ENCODE measurements at regions not wholly inside any gene's neighbourhood (a gene's known extent, or its start where the extent isn't known, plus 50 kb on each side); places are given as distances from the start of the nearest gene placed in this dataset.
A peak's percentile ranks its signal among the peaks of the same experiment; 100 is the strongest.

GRCh38 chr4:100086766-100087431 lies 103.4 kb downstream of the DDIT4L start:
- Histone ChIP-seq H3K4me3 (no peak overlapping the region), H3K27ac (peak overlapping the region in 1 of 21 experiments; percentile 47)

- H3K4me3 ChIP-seq: no peak overlapping the region
- no peak overlapping the region for H3K27ac ChIP-seq
Measured at GRCh38 chr4:100084892-100085291, 105.4 kb downstream of the DDIT4L start.

- no peak overlapping the region for H3K27ac ChIP-seq
- H3K4me3 ChIP-seq: no peak overlapping the region
Measured at GRCh38 chr4:100083289-100083688, 107.0 kb downstream of the DDIT4L start.

DNA sequence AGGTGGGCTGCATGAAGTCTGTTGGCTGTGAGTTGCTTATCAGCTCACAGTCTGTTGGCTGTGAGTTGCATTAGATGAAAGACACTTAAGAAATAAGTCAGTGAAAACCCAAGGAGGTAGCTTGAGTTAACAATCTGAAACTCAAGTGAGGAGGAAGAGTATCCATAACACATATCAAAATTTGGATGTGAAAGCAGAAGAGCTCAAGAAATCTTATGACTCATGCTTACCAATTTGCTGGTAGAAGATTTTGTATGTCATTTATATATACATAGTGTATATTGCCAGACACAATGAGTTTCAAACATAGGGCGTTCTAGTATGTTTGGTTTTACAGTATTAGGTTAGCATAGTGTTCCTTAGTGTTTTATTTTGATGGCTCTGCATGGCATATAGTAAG lies 107.4 kb downstream of the DDIT4L start:
- Histone ChIP-seq H3K4me3 (no peak overlapping the region), H3K27ac (no peak overlapping the region)

GRCh38 chr4:100081491-100081890 lies 108.8 kb downstream of the DDIT4L start:
- no peak overlapping the region for H3K4me3 ChIP-seq

DNA sequence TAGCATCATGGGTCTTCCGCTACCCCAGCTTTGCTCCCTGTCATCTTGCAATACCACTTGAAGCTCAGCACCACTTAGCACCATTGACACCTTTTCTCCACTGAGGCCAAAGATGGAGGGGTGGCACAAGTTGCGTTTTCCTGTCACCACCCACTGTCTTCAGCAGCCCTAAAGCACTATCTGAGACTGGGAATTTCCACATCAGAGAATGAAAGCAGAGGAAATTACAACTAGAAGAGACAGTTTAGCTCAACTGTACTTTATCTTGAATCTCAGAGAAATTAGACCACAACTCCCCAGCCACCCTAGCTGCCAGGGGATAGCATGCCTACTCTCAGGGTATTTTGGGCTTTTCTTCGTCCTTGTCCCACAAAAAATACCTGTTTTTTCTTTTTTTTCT lies 111.0 kb downstream of the DDIT4L start:
- no peak overlapping the region for H3K4me3 ChIP-seq
- no peak overlapping the region for H3K27ac ChIP-seq

More at GRCh38 chr4:100081491-100081890, 108.8 kb downstream of the DDIT4L start:
- no peak overlapping the region for H3K27ac ChIP-seq

- no peak overlapping the region for H3K27ac ChIP-seq
- no peak overlapping the region for H3K4me3 ChIP-seq
Measured at GRCh38 chr4:100076753-100077152, 113.5 kb downstream of the DDIT4L start.

- Histone ChIP-seq H3K4me3 (no peak overlapping the region), H3K27ac (no peak overlapping the region)
Measured at GRCh38 chr4:100075486-100076270, 114.6 kb downstream of the DDIT4L start.

DNA sequence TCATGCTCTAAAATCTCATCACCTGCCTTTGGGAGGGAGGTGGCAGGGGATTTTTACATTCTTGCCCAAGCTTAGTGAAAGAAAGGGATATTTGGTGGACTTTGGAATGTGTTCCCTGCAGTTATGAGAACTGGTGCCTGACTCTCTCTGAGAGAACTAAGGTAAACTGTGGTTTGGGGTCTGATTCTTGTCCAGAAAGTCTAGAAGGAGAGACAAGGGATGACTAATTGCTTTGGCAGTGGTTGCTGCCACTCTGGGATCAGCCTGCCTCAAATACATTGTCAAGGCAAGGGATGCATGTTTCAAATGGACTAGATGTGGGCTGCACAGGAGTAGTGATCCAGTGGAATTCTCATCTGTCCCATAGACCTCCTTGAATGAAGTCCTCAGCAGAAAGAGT lies 115.2 kb downstream of the DDIT4L start:
- H3K27ac ChIP-seq: no peak overlapping the region
- no peak overlapping the region for H3K4me3 ChIP-seq

- H3K4me3 ChIP-seq: no peak overlapping the region
- no peak overlapping the region for H3K27ac ChIP-seq
Measured at GRCh38 chr4:100071506-100071905, 118.8 kb downstream of the DDIT4L start.

DNA sequence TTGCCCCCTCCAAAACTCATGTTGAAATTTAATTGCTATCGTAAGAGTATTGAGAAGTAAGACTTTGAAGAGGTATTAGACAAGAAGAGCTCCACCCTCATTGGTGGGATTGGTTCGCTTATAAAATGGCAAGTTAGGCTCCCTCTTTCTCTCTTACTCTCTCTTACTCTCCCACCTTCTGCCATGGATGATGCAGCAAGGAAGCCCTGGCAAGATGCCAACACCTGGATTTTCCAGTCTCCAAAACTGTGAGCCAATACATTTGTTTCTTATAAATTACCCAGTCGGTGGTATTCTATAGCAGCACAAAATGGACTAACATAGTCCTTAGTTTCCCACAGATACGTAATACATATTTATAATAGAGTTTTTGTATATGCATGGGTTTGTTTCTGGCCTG lies 119.4 kb downstream of the DDIT4L start:
- no peak overlapping the region for H3K4me3 ChIP-seq
- H3K27ac ChIP-seq: no peak overlapping the region

GRCh38 chr4:100069207-100069606 lies 119.1 kb upstream of the H2AZ1 start:
- no peak overlapping the region for H3K4me3 ChIP-seq
- H3K27ac ChIP-seq: no peak overlapping the region

DNA sequence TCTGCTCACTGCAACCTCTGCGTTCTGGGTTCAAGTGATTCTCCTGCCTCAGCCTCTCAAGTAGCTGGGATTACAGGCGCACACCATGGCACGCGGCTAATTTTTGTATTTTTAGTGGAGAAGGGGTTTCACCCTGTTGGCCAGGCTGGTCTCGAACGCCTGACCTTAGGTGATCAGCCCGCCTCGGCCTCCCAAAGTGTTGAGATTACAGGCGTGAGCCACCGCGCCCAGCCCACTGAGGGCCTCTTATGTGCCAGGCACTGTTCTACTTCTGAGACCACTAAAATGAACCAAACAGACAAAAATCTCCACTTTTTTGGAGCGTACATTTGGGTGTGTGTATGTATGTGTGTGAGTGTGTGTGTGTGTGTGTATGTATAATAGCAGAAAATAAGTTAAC lies 117.2 kb upstream of the H2AZ1 start:
- no peak overlapping the region for H3K4me3 ChIP-seq
- no peak overlapping the region for H3K27ac ChIP-seq

DNA sequence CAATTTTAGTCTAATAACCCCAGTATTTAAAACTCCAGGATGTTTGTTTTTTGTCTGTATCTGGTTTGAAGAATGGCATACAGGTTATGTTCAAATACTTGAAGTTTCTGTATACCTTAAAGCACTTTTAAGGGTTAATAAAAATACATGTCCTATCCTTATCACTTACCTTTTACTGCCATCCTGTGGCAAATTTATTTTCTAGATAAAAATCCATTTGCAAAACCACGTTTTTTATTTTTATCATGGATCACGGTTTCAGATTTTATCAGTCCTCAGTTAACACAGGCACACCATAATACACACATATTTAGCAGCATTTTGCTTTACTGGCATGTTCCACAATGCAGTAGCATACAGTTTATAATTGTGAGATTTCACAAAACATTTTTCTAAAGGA lies 113.3 kb upstream of the H2AZ1 start:
- no peak overlapping the region for H3K27ac ChIP-seq
- no peak overlapping the region for H3K4me3 ChIP-seq

DNA sequence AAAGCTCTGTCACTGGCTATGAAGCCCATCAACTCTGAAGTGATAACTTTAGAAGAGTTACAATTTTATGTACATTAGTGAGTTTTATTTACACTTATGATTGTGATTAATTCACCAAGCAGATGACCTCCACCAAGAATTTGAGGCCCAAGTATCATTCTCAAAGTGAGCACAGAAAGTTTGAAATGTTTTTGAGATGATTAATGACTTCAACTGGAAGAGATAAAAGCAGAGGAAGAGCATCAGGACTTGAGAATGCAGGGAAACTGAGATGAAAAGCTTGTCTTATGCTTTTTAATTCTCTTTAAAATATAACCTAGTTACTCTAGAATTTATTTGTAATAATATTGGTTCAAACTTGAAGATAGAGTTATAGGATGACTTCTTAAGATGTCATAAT lies 112.8 kb upstream of the H2AZ1 start:
- H3K27ac ChIP-seq: no peak overlapping the region
- no peak overlapping the region for H3K4me3 ChIP-seq

- H3K4me3 ChIP-seq: no peak overlapping the region
Measured at GRCh38 chr4:100061835-100062234, 111.8 kb upstream of the H2AZ1 start.

DNA sequence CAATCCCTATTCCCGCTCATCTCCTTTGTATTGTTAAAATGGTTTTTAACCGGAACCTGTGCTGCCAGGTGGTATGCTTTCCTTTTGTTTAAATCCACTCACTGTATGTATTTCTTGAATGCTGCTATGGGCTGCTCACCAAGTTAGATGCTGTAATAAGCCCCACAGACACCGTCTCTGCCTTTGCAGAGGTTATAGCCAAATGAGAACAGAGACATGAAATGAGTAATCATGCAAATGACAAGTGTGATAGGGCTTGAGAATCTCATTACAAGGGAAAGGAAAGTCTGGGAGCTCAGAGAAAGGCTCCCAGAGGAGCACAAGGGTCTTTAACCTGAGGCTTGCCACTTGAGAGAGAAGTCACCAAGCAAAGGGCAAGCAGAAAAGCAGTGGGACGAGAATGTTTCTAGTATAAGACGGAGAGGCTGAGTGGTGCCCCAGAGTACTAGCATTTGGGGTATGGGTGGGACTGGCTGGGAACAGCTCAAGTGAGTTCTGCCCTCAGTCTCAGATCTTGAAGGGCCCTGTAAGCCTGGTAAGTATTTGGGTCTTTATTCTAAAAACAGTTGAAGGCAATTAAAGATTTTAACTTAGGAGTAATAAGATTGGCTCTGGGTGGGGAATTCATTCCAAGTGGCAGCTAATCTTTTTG lies 110.8 kb upstream of the H2AZ1 start:
- no peak overlapping the region for H3K4me3 ChIP-seq
- H3K27ac ChIP-seq: no peak overlapping the region

More at GRCh38 chr4:100061835-100062234, 111.8 kb upstream of the H2AZ1 start:
- no peak overlapping the region for H3K27ac ChIP-seq

GRCh38 chr4:100059467-100059866 lies 109.4 kb upstream of the H2AZ1 start:
- no peak overlapping the region for H3K27ac ChIP-seq

GRCh38 chr4:100056701-100057100 lies 106.6 kb upstream of the H2AZ1 start:
- Histone ChIP-seq H3K4me3 (no peak overlapping the region), H3K27ac (no peak overlapping the region)

More at GRCh38 chr4:100059467-100059866, 109.4 kb upstream of the H2AZ1 start:
- no peak overlapping the region for H3K4me3 ChIP-seq

DNA sequence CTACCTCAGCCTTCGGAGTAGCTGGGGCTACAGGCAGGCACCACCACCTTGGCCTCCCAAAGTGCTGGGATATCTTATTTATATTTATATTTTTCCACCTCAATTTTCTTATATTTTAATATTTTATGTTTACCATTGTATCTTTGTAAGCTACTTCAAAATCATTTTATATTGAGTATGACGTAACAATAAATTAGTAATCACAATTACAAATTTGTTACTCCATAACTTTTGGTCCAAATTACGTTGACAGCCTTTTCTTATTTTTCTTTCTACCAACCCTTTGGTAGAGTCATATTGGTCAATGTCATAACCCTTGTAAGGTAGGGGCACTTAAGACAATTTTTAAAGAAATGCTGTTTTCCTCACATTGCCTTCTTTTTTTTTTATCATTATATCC lies 104.0 kb upstream of the H2AZ1 start:
- Histone ChIP-seq H3K27ac (no peak overlapping the region), H3K4me3 (no peak overlapping the region)

GRCh38 chr4:100049872-100050271 lies 99.8 kb upstream of the H2AZ1 start:
- Histone ChIP-seq H3K27ac (no peak overlapping the region), H3K4me3 (no peak overlapping the region)
